ENCODE measurements at regions not wholly inside any gene's neighbourhood (a gene's known extent, or its start where the extent isn't known, plus 50 kb on each side); places are given as distances from the start of the nearest gene placed in this dataset.
"Not testable (repeated sequence)": the region's sequence is repeated elsewhere in the genome, so short reads cannot be mapped to it uniquely, and the experiment has no call there.

- DNase-seq: no peak
These were observed 224.0 kb upstream of the KCNH7 start for GRCh38 chr2:163062524-163062923.

- DNase-seq: no peak
These were observed 208.0 kb upstream of the KCNH7 start for GRCh38 chr2:163046615-163047014.

GRCh38 chr2:163045830-163046229, 207.3 kb upstream of the KCNH7 start:
- no peak for DNase-seq

- DNase-seq: no peak
These were observed 205.5 kb upstream of the KCNH7 start for GRCh38 chr2:163044114-163044513.

GRCh38 chr2:163043201-163043600, 204.6 kb upstream of the KCNH7 start:
- no peak for DNase-seq

- no peak for DNase-seq
These were observed 200.7 kb upstream of the KCNH7 start for GRCh38 chr2:163039266-163039665.

GRCh38 chr2:163028807-163029206, 190.2 kb upstream of the KCNH7 start:
- no peak for DNase-seq

- peak; percentile 6 for DNase-seq
These were observed 187.7 kb upstream of the KCNH7 start for GRCh38 chr2:163026136-163026775.

- DNase-seq: not testable (repeated sequence)
These were observed 178.3 kb upstream of the KCNH7 start for GRCh38 chr2:163016882-163017281.

GRCh38 chr2:163011000-163011399, 172.4 kb upstream of the KCNH7 start:
- DNase-seq: no peak

GRCh38 chr2:163008642-163009041, 170.1 kb upstream of the KCNH7 start:
- no peak for DNase-seq

- DNase-seq: no peak
These were observed 156.2 kb upstream of the KCNH7 start for GRCh38 chr2:162994718-162995117.

- no peak for DNase-seq
These were observed 154.3 kb upstream of the KCNH7 start for GRCh38 chr2:162992828-162993227.

GRCh38 chr2:162989507-162989906, 150.9 kb upstream of the KCNH7 start:
- no peak for DNase-seq

- DNase-seq: no peak
These were observed 136.2 kb upstream of the KCNH7 start for GRCh38 chr2:162974771-162975170.

- DNase-seq: no peak
These were observed 133.8 kb upstream of the KCNH7 start for GRCh38 chr2:162972383-162972782.

GRCh38 chr2:162968306-162968705, 129.7 kb upstream of the KCNH7 start:
- no peak for DNase-seq

GRCh38 chr2:162967811-162968210, 129.2 kb upstream of the KCNH7 start:
- DNase-seq: no peak

- no peak for DNase-seq
These were observed 128.6 kb upstream of the KCNH7 start for GRCh38 chr2:162967147-162967546.

- no peak for DNase-seq
These were observed 126.6 kb upstream of the KCNH7 start for GRCh38 chr2:162965191-162965590.

- DNase-seq: no peak
These were observed 125.9 kb upstream of the KCNH7 start for GRCh38 chr2:162964513-162964912.

- no peak for DNase-seq
These were observed 124.6 kb upstream of the KCNH7 start for GRCh38 chr2:162963156-162963555.

GRCh38 chr2:162945785-162946184, 107.2 kb upstream of the KCNH7 start:
- DNase-seq: no peak

GRCh38 chr2:162938387-162938786, 99.8 kb upstream of the KCNH7 start:
- DNase-seq: no peak

- no peak for DNase-seq
These were observed 95.6 kb upstream of the KCNH7 start for GRCh38 chr2:162934191-162934590.

Measured in activated gamma-delta T cell (primary cell).